NCI-H128 (cell line): ENCODE measurements at regions not wholly inside any gene's neighbourhood (a gene's known extent, or its start where the extent isn't known, plus 50 kb on each side); places are given as distances from the start of the nearest gene placed in this dataset.

Experiments used
- DNase-seq: peaks from one replicate; lab custom pipeline; 2025; ENCODE audit not compliant: unreplicated experiment; lab: John Stamatoyannopoulos, UW

DNA sequence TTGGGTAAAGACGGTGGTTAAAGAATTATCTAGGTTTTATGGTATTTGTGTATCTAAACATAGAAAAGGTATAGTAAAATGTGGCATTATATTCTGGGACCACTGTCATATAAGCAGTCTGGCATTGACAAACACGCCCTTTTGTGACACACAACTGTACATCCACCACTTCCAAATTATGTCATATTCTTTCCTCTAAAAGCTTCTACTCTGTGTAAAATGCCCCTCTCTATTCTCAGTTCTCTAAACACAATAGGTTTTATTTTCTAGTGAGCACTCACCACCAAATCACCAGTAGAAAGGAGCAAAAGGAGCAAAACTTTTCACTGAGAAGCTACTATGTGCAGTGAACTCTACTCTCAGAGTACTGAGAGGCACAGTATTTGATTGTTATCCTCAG, 88.1 kb upstream of the PIEZO2 start:
- no peak for DNase-seq

DNA sequence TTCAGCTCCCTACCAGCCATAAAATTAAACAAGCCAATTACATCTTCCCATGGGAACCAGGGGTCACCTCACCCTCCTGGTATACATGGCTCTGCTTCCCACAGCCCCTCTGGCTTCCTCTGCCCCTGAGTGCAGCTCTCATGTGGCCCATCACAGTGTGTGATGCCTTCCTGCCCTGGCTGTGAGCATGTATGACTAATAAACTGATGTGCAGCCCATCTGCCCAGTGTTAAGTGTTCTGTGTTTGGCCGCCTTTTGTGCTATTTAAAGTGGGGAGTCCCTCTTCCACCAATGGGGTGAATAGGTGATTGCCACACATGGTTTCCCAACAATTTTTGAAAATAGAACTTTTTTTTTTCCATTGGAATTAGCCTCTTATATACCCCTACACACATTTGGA, 87.7 kb upstream of the PIEZO2 start:
- DNase-seq: no peak

DNA sequence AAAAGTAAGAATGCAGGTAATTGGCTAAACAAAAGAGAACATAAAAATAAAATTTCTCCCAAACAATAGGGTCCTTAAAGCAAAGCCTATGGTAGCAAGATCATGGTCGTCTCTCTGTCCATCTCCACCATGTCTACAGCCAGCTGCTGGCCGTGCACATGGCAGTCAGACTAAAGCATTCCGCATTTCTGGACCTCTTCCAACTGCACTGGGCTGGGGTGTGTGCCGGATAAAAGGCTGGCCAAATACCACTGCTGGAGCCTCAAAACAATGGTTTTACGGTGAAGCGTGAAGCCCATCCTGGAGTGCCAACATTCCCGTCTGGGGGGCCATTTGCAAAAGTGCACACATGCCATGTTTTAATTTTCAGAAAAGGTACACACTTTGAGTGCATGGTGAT, 74.8 kb upstream of the PIEZO2 start:
- no peak for DNase-seq

DNA sequence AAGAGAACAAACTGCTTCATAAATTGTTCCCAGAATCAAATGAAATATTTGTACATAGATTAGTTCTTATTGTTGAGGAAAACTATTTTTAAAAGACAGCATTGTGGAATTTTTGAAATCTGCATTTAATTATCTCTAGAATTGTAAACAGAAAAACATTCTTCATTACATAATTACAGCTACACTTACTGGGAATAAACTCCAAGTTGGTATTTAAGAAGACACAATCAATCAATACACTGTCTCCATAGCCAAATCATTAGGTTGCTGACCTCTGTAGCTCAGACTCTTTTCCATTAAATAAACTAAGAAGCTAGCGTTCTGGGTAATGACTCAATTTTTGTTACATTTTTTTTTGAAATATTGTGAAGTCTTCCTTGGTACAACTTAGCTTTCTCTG, 70.2 kb upstream of the PIEZO2 start:
- no peak for DNase-seq

DNA sequence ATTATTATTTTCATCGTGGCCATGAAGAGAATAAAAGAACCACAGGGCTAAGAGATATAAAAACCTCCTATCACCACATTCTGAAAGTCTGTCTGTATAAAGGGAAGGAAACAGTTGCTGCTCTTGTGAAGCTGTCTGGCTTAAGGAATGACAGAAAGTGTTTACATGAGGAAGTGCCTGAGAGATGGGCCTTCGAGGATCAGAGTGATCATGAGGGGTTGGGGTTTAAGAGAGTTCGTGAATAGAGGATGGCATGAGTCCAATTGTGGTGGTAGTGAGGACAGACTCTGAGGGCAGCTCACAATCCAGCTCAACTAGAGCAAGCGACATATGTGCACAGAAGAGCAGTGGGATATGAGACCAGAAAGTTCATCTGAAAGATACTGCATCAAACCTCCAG, 65.8 kb upstream of the PIEZO2 start:
- DNase-seq: no peak

DNA sequence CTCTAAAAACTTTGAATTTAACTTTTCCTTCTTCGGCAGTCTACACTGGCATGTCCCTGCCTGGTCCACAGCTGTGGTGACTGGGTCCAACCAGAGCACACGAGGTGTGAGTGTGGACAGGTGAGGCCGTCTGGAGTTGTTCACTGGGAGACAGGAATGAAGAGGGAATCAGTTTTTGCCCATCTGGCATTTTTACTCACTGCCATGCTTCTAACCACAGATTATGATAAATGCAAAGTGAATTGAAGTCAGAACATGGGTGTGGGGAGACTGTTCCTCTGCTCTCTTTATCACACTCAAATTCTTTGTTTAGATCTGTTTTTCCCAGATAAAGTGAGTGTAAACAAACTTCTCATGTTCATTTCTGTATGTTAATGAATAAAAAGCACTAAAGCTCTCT, 54.7 kb upstream of the PIEZO2 start:
- DNase-seq: no peak

DNA sequence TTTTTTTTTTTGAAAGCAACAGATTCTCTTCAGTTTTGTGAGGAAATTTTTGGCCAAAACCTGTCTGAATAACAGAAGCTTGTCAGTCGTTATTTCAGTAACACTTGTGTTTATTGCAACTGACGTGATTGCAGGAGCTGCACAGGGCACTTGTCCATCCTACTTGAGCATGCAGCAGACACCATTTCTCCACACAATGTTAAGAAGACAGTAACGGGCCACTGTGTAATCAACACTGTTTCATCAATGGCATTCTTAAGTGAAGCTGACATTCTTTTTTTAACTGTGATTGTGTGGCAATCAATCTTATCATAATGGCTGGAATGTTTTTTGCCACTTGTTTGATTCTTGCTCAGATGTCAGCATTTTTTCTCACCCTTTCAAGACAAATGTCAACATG, 50.1 kb upstream of the PIEZO2 start:
- no peak for DNase-seq
